CD4-positive, alpha-beta T cell treated with Interferon gamma for 1 hour (primary cell): ENCODE measurements at regions not wholly inside any gene's neighbourhood (a gene's known extent, or its start where the extent isn't known, plus 50 kb on each side); places are given as distances from the start of the nearest gene placed in this dataset.
"Not testable (repeated sequence)": the region's sequence is repeated elsewhere in the genome, so short reads cannot be mapped to it uniquely, and the experiment has no call there.

ENCODE experiments used
- DNase-seq: peaks from one replicate; pipeline ENCODE4 v3.0.0-alpha.2; 2020

DNA sequence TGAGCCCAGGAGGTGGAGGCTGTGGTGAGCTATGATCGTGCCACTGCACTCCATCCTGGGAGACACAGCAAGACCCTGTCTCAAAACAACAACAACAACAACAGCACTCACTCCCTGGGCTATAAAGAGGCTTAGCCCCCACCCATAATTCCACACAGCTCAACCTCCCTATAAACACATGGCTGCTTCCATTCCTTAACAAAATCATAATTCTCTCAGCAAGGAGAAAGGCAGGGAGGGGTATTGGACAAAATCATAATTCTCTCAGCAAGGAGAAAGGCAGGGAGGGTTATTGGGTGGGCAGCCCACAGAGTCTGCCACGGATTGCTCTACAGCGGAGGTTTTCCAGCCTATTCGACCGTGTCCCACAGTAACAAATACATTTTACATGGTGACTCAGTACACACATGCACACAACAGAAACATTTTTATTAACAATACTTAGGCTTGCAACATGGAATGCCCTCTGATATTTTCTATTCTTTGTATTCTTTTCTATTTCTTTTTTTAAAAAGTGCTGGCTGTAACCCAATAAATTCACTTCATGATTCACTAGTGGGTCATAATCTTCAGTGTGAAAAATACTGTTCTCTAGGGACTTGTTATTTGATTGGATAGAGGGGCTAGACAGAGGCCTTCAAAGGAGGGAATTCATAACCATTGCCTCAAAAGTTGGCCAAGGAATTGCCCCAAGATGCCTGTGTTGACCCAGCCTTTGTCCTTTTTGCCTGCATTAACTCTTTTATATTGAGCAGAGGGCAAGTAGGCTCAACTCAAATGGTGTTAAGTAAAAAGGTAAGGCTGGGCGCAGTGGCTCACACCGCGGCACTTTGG, 50.6 kb upstream of the ZMYND8 start:
- DNase-seq, result no peak

DNA sequence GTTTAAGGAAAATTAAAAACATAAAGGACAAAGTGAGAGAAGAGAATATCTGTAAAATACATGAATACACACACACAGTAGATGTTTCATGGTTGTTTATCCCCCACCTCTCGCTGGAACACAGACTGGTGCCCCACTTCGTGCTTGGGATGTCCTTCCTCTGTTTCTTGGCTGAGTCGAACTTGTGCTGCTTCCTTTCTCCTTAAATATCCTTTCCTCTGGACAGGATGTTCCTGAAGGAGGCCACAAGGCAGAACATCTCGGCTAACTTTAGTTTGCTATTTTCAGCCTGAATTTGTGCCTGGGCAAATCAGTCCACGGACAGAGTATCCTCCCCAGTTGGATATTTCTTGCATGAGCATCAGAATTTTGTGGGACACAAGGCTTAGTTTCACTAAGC, 54.7 kb upstream of the ZMYND8 start:
- no peak for DNase-seq

DNA sequence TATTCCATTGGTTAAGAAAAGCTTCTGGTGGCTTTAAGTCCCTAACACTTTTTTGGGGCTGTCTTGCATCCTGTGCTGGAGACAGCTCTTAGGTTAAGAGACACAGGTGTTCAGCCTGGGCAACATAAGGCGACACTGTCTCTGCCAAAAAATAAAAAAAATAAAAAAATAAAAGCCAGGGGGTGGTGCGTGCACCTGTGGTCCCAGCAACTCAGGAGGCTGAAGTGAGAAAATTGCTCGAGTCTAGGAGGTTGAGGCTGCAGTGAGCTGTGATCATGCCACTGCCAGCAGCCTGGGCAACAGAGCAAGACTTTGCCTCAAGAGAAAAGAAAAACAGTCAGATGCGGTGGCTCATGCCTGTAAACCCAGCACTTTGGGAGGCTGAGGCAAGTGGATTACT, 55.6 kb upstream of the ZMYND8 start:
- peak; percentile 62 for DNase-seq

DNA sequence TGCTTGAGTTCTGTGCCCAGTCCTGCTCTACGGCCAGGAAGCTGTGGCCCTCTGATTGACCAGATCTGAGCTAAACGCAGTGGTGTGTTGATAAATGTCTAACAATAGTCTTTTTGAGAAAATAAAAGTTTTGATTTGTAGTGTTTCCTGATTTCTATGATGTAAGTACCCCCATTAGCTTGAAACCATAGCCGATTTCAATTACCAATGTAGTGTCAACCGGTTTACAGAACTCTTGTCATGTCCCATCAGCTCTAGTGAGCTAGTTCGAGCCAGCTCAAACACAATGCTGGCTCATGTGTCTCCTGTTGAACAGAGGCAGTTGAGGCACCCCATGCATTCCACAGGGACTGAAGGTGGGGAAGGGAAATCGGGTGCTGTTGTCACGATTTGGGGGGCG, 56.7 kb upstream of the ZMYND8 start:
- no peak for DNase-seq

DNA sequence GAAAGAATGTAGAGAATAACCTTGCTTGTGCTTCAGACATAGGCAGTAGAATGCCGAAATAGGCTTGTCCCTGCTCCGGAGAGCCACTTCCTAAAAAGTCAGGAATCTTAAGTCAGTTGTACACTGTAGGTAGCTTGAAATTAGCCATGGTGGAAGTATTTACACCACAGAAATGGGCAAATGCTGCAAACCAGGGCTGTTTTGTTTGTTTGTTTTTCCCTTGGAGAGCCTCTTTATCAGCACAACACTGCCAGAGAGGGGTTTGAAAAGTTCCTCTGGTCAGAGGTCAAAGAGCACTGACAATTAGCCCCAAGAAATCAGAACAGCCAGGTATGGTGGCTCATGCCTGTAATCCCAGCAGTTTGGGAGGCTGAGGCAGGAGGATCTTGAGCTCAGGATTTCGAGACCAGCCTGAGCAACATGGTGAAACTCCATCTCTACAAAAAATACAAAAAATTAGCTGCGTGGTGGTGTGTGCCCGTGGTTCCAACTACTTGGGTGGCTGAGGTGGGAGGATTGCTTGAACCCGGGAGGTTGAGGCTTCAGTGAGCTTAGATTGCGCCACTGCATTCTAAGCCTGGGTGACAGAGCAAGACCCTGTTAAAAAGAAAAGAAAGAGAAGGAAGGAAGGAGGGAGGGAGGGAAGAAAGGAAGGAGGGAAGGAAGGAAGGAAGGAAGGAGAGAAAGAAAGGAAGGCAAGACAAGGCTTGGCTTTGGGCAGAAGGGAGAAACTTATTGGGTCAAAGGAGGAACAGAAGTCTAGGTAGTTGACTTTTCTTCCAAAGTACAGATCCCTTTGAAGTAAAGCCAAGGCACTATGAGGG, 61.0 kb upstream of the ZMYND8 start:
- DNase-seq, result no peak

DNA sequence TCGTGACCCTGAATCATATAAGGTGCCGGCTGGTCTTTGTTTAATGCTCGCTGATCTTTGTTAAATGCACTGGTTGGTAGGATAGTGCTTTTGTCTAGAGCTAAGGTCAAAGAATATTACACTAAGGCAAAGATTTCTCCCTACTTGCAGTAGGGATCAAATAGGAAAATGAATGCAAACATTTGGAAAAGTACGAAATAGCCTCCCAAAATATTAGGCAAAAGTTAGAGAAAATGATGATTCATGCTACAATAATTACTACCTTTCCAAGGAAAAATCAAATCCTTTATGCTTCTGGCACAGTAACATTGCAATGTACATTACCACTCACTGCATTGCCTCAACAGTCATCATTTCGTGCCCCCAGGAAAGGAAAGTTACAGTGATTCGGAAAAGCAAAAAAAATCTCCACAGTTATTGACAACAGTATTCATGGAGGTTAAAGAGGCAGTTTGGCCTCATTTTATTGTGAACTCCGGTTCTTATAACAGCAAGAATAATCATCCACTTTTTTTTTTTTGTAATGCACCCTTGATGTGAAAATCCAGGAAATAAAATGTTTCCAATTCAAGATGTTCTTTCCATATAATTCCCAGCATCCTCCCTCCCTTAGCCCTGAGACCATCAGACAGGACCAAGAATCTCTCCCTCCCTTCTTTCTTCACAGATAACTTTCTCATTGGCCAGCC, 61.7 kb upstream of the ZMYND8 start:
- DNase-seq, result no peak

DNA sequence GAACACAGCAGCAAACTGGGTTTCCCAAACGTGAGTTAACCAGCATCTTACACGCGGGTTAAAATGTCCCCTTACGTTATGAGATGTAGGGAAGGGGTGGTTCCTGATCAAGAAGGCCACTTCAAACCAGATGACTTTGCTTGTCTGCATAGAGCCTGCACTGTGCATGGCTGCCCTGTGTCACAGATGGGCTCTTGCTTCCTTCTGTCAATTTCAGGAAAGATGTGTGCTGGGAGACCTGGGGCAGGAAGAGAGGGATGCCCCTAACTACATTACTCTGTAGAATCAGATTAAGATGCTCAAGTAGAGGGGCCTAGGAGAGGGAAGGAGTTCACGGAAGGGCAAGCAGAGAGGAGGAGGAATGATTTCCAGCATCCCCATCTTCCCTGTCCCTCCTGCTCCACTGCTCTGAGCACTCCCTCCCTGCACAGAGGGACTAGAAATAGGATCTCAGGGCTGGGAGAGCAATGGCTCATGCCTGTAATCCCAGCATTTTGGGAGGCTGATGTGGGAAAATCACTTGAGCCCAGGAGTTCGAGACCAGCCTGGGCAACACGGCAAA, 63.5 kb upstream of the ZMYND8 start:
- DNase-seq, result no peak

DNA sequence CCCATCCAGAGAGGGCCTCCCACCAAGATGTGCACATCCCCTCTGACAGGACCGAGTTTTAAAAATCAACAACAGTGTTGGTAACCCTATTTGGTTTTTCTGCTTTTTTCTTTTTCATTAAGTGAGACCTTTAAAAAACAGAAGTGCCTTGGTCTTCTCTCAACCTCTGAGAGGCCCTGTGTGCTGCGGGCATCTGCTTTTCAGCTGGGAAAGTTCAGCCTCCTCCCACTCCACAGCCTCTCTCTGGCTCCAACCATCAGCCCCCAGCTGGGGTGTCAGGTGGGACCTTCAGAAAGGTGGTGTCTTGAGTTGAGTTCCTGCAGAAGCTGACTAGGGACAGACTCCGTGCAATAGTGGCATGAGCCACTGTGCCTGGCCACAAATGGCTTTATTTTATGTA, 64.6 kb upstream of the ZMYND8 start:
- no peak for DNase-seq

DNA sequence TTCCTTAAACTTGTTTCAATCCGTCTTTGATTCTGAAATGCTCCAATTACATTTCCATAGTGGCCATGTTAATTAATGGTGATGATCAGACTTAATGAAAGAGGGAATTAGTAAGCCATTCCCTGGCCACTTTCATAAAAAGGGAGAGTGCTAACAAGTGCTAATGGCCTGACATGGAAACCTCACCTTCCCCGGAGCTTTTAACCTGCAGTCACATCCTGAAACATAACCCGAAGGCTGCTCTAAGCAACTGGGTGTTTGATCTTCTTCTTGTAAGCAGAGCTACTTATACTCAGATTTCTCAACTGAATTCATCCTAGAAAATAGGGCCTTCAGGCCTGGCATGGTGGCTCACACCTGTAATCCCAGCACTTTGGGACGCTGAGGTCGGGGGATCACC, 67.1 kb upstream of the ZMYND8 start:
- DNase-seq, result no peak

DNA sequence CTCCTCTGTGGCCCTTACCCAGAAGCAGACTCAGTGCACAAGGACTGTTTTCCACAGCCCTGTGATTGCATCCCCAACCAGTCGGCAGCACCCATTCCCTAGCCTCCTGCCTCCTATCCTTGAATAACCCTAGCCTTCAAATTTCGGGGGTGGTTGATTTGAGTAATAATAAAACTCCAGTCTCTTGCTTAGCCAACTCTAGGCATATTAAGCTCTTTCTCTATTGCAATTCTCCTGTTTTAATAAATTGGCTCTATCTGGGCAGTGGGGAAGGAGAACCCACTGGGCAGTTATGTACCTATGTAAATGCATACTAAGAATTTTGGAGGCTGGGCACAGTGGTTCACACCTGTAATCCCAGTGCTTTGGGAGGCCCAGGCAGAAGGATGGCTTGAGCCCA, 70.6 kb upstream of the ZMYND8 start:
- DNase-seq, result no peak

DNA sequence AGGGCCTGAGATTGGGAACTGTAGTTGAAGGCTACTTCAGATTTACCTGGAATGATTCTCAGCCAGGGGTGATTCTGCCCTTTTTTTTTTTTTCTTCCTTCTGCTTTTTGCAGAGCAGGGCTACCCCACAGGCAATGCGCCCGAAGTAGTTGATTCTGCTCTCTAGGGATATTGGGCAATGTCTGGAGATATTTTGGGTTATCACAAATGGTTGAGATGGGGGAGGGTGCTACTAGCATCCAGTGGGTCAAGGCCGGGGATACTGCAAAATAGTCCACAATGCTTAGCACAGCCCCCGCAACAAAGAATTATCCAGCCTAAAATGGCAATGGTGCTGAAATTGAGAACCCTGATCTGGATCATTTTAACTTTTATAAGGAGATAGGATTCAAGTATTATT, 71.2 kb upstream of the ZMYND8 start:
- DNase-seq, result no peak

DNA sequence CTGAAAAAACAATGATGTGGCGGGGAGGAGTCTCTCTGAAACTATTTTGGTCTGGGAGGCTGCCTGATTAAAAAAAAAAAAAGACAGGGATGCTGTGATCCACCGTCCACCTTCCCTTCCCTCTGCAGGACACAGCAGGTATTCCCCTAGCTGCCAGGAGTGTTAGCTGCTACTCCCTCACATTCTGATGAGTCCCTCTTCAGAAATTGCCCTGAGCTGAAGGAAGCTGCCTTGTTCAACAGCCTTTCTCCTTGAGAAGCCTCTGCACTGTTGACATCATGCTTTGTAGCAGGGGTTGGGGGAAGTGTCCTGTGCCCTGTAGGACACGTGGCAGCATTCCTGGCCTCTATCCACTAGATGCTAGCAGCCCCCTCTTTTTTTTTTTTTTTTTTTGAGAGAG, 71.7 kb upstream of the ZMYND8 start:
- no peak for DNase-seq

DNA sequence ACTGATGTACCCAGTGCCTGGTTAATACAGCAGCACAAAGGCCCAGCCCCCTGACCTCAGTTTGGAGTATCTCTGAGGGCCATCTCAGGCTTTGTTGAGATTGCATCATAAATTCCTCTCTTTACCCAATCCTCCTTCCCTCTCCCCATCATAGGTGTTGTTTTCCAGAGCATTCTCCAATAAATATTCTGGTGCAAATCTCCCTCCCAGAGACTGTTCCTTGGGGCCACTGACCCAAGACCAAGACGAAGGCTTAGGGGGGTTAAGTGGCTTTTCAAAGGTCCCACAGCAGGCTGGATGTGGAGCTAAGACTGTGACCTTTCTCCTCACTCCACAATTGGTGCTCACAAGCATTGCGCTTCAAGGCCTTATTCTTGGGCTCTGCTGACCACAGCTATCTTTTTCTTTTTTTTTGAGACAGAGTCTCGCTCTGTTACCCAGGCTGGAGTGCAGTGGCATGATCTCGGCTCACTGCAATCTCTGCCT, 72.4 kb upstream of the ZMYND8 start:
- DNase-seq, result no peak

DNA sequence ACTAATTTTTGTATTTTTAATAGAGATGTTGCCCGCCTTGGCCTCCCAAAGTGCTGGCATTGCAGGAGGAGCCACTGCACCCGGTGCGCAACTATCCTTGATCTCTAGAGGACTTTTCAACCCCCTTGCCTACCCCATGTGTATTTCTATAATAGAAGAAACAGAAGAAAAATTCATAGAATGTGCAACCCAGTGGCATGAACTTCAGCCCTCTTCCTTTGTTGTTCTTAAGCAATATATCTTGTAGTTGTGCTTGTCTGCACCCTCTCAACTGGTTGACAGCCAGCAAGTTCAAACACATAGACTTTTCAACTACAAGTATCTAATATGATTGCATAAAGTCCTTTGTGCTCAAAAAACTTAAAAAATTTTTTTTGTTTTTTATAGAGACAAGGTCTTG, 72.3 kb upstream of the NCOA3 start:
- no peak for DNase-seq

DNA sequence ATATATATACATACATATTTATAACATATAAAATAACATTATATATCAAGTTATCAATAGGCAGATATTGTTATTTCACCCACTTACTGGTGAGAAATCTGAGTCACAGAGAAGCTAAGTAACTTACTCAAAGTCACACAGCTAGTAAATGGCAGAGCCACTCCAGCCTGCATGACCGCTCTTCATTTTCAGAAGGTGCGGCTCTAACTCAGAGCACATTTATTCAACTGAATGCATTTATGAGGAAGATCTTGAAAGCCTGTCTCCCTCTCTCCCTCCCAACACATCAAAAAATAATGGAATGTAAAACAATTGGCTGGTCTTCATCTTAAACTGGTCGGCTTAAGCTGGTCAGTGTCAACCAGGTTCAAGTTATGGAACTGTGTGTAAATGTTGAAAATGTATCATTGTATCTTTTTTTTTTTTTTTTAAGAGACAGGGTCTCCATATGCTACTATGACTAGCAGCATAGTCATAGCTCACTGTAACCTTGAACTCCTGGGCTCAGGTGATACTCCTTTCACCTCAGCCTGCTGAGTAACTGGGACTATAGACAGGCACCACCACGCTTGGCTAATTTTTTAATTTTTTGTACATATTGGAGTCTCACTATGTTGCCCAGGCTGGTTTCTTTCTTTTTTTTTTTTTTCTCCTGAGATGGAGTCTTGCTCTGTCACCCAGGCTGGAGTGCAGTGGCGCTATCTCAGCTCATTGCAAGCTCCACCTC, 70.7 kb upstream of the NCOA3 start:
- DNase-seq, result no peak

DNA sequence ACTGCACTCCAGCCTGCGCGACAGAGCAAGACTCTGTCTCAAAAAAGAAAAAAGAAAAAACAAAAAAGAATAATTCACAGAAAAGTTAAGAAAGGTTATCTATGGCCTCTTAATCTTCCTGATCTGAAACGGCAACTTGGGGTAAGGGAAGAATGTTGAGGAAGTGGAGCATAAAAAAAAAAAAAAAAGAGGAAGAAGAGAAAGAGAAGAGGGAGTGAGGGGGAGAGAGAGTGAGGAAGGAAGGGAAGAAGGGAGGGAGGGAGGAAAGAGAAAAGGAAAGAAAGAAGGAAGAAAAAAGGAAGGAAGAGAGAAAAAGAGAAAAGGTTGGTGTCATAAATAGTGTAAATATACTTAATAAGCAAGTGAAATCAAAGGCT, 68.9 kb upstream of the NCOA3 start:
- no peak for DNase-seq

DNA sequence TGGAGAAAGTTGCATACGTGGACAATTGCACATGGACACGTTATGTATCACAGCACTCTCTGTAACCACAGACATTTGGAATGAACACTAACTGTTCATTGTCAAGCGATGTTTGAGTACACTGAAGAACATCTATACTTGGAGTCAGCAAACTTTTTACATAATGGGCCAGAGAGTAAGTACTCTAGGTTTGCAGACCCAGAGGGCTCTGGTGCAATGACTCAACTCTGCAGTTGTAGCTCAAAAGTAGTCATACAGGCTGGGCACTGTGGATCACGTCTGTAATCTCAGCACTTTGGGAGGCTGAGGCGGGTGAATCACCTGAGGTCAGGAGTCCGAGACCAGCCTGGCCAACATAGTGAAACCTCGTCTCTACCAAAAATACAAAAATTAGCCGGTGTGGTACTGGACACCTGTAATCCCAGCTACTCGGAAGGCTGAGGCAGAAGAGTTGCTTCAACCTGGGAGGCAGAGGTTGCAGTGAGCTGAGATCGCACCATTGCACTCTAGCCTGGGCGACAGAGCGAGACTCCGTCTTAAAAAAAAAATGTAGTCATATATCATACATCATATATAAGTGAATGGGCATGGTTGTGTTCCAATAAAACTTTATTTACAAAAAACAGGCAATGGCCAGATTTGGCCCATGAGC, 67.4 kb upstream of the NCOA3 start:
- DNase-seq, result not testable (repeated sequence)

DNA sequence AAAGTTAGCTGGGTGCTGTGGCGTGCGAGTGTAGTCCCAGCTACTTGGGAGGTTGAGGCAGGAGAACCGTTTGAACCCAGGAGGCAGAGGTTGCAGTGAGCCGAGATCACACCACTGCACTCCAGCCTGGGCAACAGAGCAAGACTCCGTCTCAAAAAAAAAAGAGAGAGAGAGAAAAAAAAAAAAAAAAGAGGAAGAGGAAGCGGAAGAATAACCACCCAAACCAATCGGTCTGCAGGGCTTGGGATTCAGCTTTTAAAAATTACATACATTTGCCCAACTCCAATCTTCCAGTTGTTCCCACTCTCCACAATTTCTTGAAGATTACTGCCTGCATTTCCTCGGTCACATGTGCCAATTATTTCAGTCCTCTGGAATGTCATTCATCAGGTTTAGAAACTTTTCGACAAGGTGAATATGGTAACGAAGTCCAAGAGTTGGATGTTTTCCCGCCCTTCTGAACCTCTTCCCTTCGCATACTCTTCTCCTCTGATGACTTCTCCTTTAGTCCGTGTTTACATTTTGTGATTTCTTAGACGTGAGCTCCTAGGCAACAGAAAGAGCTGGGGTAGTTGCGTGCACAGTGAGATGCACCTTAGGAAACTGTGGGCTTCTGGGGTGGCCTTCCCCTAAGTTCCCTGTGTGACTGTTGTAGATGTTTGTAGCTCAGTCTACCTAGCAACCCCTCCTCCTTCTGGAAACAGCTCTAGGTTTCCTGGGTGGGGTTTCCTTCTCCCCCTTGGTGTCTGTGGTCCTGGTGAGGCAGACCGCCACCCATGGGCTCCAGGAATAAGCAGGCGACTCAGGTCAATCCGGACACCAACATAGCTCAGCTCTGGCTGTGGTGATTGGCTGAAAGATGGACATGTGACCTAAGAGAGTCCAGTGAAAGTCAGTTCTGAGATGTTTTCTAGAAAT, 63.0 kb upstream of the NCOA3 start:
- DNase-seq, result peak; percentile 74

DNA sequence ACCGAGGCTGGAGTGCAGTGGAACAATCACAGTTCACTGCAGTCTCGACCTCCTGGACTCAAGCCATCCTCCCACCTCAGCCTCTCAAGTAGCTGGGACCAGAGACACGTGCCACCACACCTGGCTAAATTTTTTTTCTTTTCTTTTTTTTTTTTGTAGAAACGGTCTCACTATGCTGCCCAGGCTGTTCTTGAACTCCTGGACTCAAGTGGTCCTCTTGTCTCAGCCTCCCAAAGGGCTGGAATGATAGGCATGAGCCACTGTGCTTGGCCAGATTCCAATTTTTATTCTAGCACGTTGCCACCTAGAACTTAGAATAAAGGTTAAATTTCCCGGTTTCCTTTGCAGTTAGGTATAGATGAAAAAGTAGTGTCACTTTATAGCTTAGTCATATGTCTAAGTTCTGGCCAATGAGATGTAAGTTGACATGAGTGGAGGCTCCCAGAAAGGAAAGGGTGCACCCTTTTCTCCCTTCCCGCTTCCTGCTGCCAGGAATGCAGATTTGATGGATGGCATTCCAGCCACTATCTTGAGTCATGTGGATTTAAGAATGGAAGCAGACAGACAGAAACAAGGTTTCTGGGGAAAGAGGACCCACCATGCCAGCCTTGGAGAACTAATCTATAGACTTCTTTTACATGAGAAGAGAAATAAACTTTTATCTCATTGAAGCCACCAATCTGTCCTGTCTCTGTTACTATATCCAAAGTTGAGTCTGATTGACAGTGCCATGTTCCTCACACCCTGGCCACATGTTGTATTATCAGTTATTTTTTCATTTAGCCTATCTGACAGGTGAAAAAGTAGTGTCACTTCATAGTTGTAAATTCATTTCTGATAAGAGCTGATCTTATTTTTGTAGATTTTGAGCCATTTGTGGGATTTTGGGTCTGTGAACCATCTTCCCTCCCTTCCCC, 60.6 kb upstream of the NCOA3 start:
- no peak for DNase-seq

DNA sequence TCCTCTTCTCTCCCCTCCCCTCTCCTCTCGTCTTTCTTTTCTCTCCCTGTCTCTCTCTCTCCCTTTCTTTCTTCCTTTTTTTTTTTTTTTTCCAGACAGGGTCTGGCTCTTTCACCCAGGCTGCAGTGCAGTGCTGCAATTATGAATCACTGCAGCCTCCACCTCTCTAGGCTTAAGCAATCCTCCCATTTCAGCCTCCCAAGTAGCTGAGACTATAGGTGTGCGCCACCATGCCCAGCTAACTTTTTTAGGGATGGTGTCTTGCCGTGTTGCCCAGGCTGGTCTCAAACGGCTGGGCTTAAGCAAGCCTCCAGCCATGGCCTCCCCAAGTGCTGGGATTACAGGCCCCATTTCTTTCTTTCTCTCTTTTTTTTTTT, 59.9 kb upstream of the NCOA3 start:
- no peak for DNase-seq
